HG03097 (cell line): ENCODE measurements at regions not wholly inside any gene's neighbourhood (a gene's known extent, or its start where the extent isn't known, plus 50 kb on each side); places are given as distances from the start of the nearest gene placed in this dataset.

ENCODE experiments used
- ATAC-seq: cut with Tn5 transposase; IDR thresholded peaks from one replicate; pipeline ENCODE4 v1.9.1; 2021; ENCODE audit not compliant: unreplicated experiment, low FRiP score

DNA sequence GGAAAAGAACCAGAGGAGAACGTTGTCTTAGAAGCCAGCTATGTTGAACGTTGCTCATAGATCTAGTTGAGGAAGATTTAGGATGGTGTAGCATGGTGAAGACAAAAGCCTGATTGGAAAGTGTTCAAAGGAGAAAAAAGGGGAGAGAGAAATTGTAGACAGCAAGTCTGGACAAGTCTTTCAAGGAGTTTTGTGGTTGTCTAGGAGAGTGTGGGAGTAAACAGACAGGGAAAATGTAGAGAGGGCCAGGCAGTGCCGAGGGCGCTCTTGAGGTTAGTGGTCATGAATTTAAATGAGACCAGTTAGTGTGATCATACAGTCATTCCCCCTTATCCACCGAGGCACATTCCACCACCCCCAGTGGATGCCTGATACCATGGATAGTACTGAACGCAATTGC, 167.5 kb upstream of the IL12A start:
- no peak for ATAC-seq

DNA sequence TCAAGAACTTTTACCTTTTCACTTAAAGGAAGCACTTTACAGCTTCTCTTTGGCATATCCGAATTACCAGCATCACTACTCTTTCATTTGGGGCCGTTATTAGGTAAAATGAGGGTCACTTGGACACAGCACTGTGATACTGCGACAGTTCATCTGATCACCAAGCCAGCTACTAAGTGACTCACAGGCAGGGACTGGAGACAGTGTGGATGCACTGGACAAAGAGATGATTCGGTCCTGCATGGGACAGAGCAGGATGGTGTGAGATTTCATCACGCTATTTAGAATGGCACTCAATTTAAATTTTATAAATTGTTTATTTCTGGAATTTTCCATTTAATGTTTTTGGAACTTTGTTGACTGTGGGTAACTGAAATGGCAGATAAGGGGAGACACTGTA, 166.9 kb upstream of the IL12A start:
- no peak for ATAC-seq

DNA sequence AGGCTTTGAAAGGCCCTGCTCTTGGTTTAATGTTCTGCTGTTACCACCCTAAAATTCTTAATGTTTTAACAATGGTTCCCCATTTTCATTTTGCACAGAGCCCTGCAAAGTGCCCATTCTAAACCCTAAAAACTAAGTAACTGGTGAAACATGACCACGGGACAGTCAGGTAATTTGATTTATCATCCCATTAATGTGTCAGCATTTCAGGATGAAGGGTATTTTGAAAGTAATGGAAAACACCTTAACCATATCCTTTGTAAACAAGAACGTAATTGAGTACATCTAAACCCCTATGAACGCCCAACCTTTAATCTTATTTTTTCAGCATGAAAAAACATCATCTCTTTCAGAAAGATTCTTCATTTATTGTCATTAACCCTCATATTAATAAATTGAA, 164.9 kb upstream of the IL12A start:
- no peak for ATAC-seq

DNA sequence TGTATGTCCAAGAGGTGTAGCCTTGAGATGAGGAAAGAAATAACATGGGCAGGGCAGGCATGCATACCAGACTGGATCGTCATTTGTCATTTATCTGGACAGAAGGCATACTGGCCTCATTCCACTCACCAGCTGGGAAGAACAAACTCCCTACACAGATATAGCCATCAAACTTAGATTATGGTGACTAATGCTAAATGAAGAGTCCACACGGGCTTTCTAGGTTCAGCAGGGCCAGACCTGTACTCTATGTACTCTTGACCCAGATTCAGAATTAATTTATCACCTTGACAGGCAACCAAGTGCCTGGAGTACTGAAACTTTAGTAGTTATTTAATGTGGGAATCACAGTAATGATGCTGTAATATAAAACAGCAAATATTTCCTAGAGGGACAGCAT, 164.3 kb upstream of the IL12A start:
- no peak for ATAC-seq

DNA sequence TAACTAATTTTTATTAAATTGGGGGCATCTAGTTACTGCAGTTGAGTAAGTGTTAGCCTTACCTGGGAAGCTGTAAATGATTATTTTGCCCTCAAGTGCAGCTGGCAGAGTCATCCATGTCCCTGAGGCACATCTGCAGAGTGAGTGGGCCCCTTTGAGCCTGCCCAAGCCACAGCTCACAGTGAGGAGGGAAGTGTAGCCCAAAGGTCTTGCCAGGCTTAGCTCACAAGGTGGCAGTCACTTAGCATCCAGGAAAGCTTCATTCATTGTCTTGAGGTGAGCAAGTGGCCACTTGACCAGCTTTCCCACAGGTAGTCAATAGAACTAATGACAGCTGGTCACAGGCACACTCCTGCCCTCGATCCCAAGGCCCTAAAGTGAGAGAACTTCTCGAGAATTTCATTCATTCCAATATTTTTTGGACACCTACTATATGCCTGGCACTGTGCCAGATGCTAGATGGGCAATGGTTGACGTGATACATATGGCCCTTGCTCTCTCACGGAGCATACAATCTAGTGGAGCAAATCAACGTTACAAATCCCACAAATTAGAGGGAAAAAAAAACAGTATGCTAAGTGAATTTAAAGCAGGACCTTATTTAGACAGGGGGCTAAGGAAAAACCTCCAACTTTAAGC, 163.3 kb upstream of the IL12A start:
- ATAC-seq: no peak

DNA sequence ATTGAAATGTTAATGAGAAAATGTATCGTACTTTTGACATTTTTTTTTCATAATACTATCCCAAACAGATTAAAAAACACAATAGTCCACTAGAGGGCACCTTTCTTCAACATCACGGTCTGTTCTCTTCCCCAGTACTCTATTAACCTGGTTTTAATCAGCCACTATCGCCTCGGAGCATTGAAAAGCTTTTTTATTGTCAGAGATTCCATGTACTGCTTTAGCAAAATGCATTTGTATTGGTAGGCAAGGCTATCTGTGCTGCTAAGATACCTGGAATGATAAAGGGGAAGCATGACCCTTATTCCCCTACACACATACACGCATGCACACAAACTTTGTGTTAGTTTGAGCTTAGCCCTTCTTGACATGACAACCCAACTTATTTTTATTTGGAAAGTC, 160.1 kb upstream of the IL12A start:
- ATAC-seq: no peak

DNA sequence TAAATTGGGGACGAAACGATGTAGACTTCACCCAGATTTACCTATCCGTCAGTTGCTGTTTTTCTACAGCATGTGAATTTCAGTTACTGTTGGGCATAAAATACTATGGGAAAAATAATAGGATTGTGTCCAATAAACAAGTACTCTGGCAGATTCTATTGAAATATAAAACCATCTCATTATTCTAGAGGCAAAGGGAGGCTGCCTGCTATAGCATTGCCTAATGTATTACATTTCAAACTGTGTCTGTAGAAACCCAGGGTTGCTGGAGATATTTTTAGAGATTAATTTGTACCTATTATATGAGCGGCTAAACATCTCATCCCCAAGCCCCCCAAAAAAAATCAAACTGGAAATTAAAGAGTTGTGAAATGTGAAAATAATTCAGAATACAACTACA, 159.6 kb upstream of the IL12A start:
- ATAC-seq: no peak

DNA sequence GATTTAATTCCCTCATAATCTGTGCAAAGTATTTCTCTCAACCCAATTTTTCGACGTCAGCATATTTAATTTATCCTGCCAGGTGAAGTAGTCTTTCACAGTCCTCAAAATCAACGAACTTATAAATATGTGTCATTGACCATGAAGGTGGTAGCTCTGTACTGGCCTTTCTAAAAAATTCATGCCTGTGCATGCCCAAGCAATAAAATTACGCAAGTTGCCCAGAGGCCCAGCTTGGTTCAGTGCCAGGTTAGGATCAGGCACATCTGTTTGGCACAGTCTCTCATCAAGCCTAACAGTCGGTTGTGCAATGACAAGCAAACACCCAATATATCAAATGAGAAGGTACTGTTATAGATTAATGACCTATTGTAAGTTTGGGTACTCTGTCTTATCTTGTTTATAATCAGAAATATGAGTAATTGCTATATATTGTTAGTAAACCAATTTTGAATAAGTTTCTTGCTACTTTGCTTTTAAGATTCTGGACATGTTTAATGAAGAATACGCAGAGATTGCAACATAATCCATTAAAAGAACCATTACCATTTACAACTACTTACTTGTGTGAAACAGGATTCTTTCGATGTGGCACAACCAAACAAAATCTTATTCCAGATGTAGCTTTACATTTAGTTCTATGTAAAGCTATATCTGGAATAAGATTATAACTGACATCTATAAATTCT, 159.0 kb upstream of the IL12A start:
- no peak for ATAC-seq

DNA sequence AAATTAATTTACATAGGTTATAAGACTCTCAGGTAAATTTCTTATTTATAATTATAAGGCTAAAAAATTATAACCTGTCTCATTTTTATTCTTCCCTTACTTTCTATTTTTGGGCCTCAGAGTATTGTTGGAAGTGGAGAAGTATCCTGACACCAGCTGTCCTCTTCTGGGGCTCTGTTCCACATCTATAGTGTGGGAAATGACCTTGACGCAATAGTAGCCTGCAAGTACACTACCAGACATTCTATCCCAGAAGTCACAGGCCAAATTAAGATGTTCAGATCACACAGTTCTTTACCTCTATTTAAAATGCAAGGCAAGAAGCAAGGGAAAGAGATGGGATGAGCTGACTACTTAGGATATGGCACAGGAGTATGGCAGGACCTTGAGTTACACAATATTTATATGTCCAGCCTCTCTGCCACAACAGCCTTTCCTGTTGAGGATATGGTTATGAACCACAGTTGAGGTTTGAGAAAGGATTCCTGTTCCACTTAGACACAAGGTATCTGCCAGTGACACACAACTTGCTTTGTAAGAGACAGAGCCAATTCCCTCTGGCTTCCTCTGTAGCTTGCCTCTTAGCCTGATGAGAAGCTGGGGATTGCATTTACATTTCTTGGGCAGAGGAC, 158.0 kb upstream of the IL12A start:
- no peak for ATAC-seq

DNA sequence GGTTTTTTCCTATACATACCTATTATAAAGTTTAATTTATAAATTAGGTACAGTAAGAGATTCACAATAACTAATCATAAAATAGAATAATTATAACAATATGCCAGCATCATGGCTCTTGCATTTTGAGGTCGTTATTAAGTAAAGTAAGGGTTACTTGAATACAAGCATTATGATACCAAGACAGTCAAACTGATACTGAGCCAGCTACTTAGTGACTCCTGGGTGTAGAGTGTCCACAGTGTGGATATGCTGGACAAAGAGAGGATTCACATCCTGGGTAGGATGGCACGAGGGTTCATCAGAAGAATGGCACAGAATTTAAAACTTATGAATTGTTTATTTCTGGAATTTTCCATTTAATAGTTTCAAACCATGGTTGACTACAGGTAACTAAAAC, 157.2 kb upstream of the IL12A start:
- peak; percentile 38 for ATAC-seq

DNA sequence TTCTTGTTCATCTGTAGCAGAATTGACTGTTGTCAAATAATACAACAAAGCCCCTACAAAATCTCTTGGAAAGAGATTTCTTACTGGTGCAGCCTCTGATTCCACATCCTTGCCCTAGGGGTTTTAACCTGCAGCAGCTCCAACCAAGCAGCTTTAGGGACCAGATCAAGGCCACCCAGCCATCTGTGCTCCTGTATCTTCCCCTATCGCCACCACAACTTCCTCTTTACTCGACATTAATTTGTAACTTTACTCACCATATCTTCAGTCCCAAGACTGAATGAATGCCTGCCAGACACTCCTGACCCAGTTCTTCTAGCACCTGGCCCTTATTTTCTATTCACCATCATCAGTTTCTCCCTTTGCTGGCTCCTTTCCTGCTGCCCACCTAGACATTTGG, 156.6 kb upstream of the IL12A start:
- ATAC-seq: peak; percentile 85

DNA sequence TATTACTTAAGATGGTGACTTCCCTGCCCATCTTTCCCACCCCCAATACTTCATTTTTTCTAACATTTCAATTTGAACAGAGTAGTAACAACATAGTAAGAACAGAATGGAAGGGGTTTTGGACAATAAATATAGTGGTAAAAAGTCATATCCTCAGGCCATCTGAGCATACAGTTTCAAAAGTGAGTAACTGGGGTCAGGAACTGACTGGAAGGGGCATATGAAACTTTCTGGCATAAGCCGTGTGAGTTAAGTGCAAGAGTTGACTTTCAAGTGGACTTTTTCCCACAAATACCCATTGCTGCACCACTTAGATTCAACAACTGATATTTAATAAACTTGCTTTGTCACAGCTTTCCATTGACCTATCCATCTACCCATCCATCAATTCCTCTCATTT, 153.5 kb upstream of the IL12A start:
- no peak for ATAC-seq

DNA sequence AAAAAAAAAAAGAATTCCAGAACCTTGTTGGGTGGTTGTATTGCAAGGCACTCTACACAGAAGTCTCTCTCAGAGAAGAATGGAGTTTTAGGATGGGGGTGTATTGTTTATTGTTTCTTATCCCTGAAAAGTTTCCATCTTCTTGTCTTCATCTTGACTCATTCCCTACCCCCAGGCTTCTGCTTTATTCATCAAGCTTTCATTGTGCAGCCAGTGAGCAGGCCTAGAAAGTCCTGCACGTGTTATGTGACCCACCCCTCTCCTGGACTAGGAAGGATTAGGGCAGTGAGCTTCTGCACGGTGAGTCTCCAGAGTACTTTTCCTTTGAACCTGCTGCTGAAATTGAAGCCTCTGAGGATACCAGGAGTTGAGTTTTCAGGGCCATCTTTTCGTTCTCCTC, 150.9 kb upstream of the IL12A start:
- ATAC-seq: no peak

DNA sequence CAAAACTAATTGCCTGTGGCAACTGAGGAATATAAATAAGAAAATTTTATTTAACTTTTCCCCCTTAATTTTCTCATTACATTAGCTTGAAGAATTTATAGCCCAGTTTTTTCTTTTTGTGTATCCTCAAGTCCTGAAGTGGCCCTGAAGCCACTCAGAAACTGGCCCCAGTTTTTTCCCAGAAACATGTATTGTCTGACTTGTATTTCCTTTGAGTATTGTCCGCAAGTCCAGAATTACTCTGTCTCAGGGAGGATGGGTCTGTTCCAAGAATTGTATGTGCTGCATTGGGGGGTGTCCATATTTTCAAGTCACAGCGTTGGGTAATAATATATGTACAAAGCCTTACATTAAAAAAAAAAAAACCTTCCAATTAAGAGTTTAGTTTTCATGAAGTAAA, 149.7 kb upstream of the IL12A start:
- no peak for ATAC-seq

DNA sequence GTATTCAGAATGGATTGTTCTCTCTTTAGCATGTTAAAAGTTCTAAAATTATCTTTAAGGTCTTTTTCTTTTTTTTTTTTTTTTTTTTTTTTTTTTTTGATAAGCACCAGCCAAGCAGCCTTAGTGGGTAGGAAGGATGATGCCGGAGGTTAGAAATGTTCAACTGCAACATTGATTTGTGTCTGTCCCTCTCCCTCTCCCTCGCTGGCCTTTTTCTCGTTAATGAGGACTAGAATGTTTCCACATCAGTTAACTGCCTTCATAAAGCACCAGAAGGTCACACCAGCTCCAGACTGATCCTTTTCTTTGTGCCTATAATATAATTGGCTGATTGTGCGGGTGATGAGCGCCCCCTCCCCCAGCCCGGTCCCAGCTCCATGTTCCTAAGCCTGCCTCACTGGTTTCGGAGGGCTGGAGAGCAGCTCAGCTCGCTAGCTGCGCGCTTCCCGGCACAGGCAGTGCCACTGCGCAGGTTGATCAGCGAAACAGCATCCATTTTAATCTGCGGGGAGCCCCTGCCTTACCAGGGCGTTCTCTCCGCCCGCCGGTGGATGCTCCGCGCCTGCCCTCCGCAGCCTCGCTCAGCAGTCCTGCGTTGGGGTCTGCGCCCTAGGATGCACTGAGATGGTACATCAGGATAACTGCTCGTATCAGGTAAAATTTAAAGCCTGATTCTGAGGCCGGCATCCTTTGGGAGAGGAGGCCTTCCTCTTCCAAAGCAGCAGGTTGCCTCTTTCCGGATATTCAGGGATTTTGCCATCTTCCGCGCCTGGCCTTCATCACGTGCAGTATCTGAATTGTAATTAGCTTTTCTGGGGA, 148.9 kb upstream of the IL12A start, which contains the start of gene SCHIP1:
SCHIP1 (plus strand) TSS at position 301 of the 819 bp plus-strand sequence.
- no peak for ATAC-seq

DNA sequence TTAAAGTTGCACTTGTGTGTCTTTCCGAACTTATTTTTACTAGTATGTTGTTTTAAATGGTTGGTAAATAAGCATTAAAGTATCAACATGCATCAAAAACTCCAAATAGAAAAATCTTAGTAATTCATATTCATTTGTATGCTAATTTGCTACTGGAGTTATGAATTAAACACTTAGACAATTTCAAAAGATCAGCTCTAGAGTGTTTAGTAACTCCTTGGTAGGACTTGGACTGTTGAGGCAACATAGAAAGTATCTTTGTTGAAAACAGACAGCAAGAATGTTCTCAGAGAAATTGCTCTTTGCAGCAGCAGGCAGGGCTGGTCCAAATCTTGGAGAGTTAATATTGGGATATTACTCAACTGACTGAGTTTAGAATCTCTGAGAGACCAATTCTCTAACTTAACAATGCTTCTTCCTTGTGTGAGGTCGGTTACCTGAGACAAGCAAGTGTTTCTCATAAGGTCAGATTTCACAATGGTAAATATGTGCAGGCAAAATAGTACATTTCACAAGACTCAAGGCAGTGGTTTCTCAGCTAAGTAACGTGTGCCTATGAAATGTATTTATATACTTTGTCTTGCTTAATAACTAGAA, 147.8 kb upstream of the IL12A start:
- no peak for ATAC-seq

DNA sequence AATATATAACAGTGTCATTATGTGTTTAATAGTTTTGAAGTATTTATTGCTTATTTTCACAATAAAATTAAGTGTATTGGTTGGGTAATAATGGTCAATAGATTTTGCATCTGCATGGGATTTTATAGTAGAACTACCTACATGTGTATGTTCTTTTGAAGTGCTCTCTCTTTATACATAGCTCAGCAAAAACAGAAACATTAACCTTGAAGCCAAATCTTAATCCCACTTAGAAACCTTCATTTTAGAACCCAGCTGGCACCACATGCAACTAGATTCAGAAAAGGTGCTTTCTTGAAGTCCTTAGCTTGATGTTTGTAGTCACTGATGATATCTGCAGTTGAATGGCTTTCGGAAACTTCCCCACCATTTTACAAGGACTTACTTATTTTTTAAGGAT, 146.9 kb upstream of the IL12A start:
- ATAC-seq: no peak

DNA sequence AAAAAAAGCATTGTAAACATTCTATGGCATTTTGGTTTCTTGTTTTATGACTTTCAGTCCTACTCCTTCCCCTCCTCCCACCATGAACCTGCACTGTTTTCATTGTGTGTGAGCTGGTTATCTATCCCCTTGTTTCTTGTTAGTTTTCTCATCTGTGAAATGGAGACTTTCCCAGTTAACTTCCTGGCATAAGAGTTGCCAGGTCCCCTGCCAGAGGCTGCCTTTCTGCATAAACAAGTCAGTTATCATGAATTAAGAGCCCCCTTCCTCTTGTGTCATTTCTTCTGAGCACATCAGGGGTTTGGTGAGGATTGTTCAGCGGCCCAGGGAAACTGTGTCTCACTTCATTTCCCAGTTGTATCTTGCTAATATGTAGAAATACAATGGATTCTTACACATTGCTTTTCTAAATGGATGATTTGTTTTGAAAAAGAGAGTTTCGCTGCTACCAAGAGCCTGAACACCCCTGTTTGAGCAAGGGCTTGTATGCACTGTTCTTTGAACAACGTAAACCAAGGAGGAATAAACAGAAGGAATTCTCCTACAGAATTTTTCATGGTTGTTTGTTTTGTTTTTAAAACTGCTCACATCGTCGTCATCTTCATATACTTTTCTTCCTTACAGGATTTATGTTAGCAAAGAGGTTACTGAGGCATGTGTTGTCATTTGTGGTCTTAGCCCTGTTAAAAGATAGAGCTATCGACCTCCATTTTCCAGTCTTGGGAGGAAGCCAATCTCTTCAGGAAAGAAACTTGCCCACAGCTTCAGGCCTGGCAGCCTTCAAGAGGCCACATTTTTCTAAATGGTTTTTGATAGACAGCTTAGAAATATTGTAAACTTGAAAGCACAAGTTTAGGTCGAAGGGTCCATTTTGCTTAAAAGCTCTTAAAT, 144.6 kb upstream of the IL12A start:
- ATAC-seq: no peak

DNA sequence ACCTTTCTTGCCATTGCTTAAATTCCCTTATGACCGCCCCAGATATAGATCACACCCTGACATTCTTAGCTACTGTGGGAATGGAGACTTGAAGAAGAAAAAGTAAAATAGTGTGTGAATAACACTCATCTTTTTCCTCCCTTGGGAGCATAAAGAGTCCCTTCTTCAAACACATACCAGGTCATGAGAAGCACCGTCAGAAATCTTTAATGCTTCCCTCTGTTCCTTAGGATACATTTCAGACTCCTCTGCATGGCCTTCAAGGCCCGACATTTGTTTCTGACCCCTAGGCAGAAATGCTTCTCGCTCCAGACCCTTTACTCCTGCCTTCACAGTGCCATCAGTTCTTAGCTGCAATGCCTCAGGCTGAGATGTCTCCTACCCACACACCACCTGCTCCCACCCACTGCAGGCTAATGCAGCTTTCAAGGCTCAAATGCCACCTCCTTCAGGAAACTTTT, 143.8 kb upstream of the IL12A start:
- ATAC-seq: no peak

DNA sequence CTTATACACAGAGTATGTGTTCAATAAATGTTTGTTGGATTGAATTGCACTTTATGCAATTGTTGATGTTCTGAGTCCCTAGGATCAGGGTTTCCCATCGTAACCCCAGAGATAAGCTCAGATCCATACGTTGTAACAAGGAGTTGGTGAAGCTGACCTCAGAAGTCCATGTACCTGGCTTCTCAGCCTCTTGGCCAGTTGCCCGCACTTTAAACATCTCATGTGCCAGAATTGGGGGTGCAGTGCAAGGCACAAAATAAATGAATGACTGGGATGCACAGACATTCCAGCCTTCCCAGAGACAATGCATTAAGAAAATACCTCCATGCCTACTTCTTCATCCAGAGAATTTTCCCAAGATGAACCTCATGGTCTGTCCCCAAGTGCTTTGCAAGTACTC, 142.9 kb upstream of the IL12A start:
- ATAC-seq: no peak
